WTC11 (cell line): ENCODE measurements at regions not wholly inside any gene's neighbourhood (a gene's known extent, or its start where the extent isn't known, plus 50 kb on each side); places are given as distances from the start of the nearest gene placed in this dataset.

Experiments used
- ATAC-seq: fragments of 200-7000 bp; cut with Tn5 transposase; 2 replicates; pipeline ENCODE4 v1.10.0; 2021; ENCODE audit warnings: mild to moderate bottlenecking, moderate library complexity
- CTCF ChIA-PET: fragments of 300-600 bp; sonication (Branson Sonifier 250); formaldehyde crosslinking; loops from one replicate; lab custom pipeline; 2021; ENCODE audit warnings: antibody characterized with exemption; lab: Charles Lee
- POLR2A ChIA-PET: fragments of 350-600 bp; sonication (Branson Sonifier 250); formaldehyde crosslinking; loops from one replicate; lab custom pipeline; 2021; ENCODE audit warnings: antibody characterized with exemption; lab: Charles Lee
- DNase-seq: peaks from one replicate; pipeline ENCODE4 v3.0.0; 2021; ENCODE audit warnings: low spot score
- H3K27ac Mint-ChIP-seq: 2 replicates; pipeline ENCODE4 v1.8.0; 2021; ENCODE audit warnings: mixed read lengths
- H3K27me3 Mint-ChIP-seq: 2 replicates; pipeline ENCODE4 v1.8.0; 2021; ENCODE audit warnings: low read depth, mild to moderate bottlenecking, moderate library complexity, mixed read lengths
- H3K36me3 Mint-ChIP-seq: 2 replicates; pipeline ENCODE4 v1.8.0; 2021; ENCODE audit warnings: mixed read lengths
- H3K4me1 Mint-ChIP-seq: 2 replicates; pipeline ENCODE4 v1.8.0; 2022; ENCODE audit warnings: mixed read lengths
- H3K4me3 Mint-ChIP-seq: 2 replicates; pipeline ENCODE4 v1.8.0; 2021; ENCODE audit warnings: mild to moderate bottlenecking, moderate library complexity, mixed read lengths
- H3K9me3 Mint-ChIP-seq: 2 replicates; pipeline ENCODE4 v1.8.0; 2021; ENCODE audit warnings: mixed read lengths
- CREB1 ChIP-seq: sonication (generic); formaldehyde crosslinking; IDR thresholded peaks from 2 replicates; pipeline ENCODE4 v1.8.0; 2023; ENCODE audit warnings: mild to moderate bottlenecking, missing genetic modification reagents
- ETV6 ChIP-seq: sonication (generic); formaldehyde crosslinking; IDR thresholded peaks from 2 replicates; pipeline ENCODE4 v1.8.1; 2022; ENCODE audit warnings: mild to moderate bottlenecking, missing genetic modification reagents
- FOXJ3 ChIP-seq: sonication (generic); formaldehyde crosslinking; IDR thresholded peaks from 2 replicates; pipeline ENCODE4 v1.9.0; 2021; ENCODE audit warnings: missing genetic modification reagents, mild to moderate bottlenecking, borderline replicate concordance
- FOXK1 ChIP-seq: sonication (generic); formaldehyde crosslinking; IDR thresholded peaks from 2 replicates; pipeline ENCODE4 v1.8.0; 2022; ENCODE audit warnings: mild to moderate bottlenecking, moderate library complexity, missing genetic modification reagents
- GABPB1 ChIP-seq: sonication (generic); formaldehyde crosslinking; IDR thresholded peaks from 2 replicates; pipeline ENCODE4 v1.8.1; 2023; ENCODE audit warnings: mild to moderate bottlenecking, missing genetic modification reagents
- HMGA2 ChIP-seq: fragments of 250-450 bp; sonication (Bioruptor Pico); IDR thresholded peaks from 2 replicates; pipeline ENCODE4 v1.4.0; 2021; ENCODE audit warnings: mild to moderate bottlenecking, moderate library complexity
- IRF2 ChIP-seq: sonication (generic); formaldehyde crosslinking; IDR thresholded peaks from 2 replicates; pipeline ENCODE4 v1.8.0; 2022; ENCODE audit warnings: low read depth, missing genetic modification reagents, borderline replicate concordance
- JAZF1 ChIP-seq: fragments of 250-450 bp; sonication (Bioruptor Pico); IDR thresholded peaks from 2 replicates; pipeline ENCODE4 v1.9.0; 2021; ENCODE audit warnings: moderate library complexity, mild to moderate bottlenecking, inconsistent platforms
- MAX ChIP-seq: sonication (generic); formaldehyde crosslinking; IDR thresholded peaks from 2 replicates; pipeline ENCODE4 v1.8.0; 2022; ENCODE audit warnings: mild to moderate bottlenecking, missing genetic modification reagents
- MXD4 ChIP-seq: fragments of 250-450 bp; sonication (Bioruptor Pico); IDR thresholded peaks from 2 replicates; pipeline ENCODE4 v1.8.0; 2021; ENCODE audit warnings: mild to moderate bottlenecking, moderate library complexity, borderline replicate concordance
- NFE2L1 ChIP-seq: sonication (generic); formaldehyde crosslinking; IDR thresholded peaks from 2 replicates; pipeline ENCODE4 v1.8.1; 2023; ENCODE audit warnings: missing genetic modification reagents
- RORB ChIP-seq: fragments of 250-450 bp; sonication (Bioruptor Pico); IDR thresholded peaks from 2 replicates; pipeline ENCODE4 v1.9.0; 2021; ENCODE audit warnings: mild to moderate bottlenecking
- TEAD4 ChIP-seq: sonication (generic); formaldehyde crosslinking; IDR thresholded peaks from 2 replicates; pipeline ENCODE4 v1.8.0; 2022; ENCODE audit warnings: mild to moderate bottlenecking, missing genetic modification reagents
- ZBTB21 ChIP-seq: sonication (generic); formaldehyde crosslinking; IDR thresholded peaks from 2 replicates; pipeline ENCODE4 v1.8.1; 2023; ENCODE audit warnings: mild to moderate bottlenecking, missing genetic modification reagents, borderline replicate concordance
- ZNF232 ChIP-seq: sonication (generic); formaldehyde crosslinking; IDR thresholded peaks from 2 replicates; pipeline ENCODE4 v1.8.0; 2022; ENCODE audit warnings: mild to moderate bottlenecking, missing genetic modification reagents
- ZNF281 ChIP-seq: sonication (generic); formaldehyde crosslinking; IDR thresholded peaks from 2 replicates; pipeline ENCODE4 v1.8.0; 2023; ENCODE audit warnings: mild to moderate bottlenecking, missing genetic modification reagents
- ZNF423 ChIP-seq: fragments of 250-450 bp; sonication (Bioruptor Pico); IDR thresholded peaks from 2 replicates; pipeline ENCODE4 v2.1.2; 2022; ENCODE audit warnings: mild to moderate bottlenecking, moderate library complexity
- TF ChIP-seq, protein P1 (sequence below): sonication (generic); formaldehyde crosslinking; IDR thresholded peaks from 2 replicates; pipeline ENCODE4 v1.8.0; 2022; ENCODE audit warnings: mild to moderate bottlenecking, missing genetic modification reagents
- TF ChIP-seq, protein P2 (sequence below): sonication (generic); formaldehyde crosslinking; IDR thresholded peaks from 2 replicates; pipeline ENCODE4 v1.8.1; 2022; ENCODE audit warnings: low read depth, missing genetic modification reagents, borderline replicate concordance
- TF ChIP-seq, protein P3 (sequence below): sonication (generic); formaldehyde crosslinking; conservative IDR thresholded peaks from 2 replicates; pipeline ENCODE4 v1.8.1; 2023; ENCODE audit warnings: mild to moderate bottlenecking, low read depth, missing genetic modification reagents, moderate library complexity
- TF ChIP-seq, protein P4 (sequence below): sonication (generic); formaldehyde crosslinking; IDR thresholded peaks from 2 replicates; pipeline ENCODE4 v1.8.1; 2023; ENCODE audit warnings: mild to moderate bottlenecking, missing genetic modification reagents, borderline replicate concordance

DNA sequence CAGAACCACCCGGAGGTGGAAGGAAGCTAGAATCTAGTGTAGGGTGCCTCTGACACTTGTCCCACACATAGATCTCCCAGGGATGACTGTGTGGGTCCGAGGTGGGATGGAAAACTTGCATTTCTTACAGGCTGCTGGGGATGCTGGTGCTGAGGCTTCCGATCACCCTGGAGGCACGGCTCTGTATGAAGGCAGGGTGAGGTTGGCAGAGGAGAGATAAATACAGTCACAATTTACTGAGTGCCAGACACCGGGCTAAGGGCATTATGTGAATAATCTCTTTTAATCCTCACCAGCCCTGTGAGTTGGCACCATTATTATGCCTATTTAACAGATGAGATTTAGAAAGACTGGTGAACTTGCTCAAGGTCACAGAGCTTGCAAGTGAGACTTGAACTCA is 250.2 kb upstream of the RREB1 start:
- ATAC-seq (no peak; the same call in 1 of the 2 replicates), DNase-seq (no peak)
- H3K9me3 Mint-ChIP-seq, result no peaks in the 10 kb centered on the region
- peaks cover 26% of the 10 kb centered on the region for H3K4me1 Mint-ChIP-seq
- POLR2A ChIA-PET, result no interaction called here
- TF ChIP-seq, protein P1, sequence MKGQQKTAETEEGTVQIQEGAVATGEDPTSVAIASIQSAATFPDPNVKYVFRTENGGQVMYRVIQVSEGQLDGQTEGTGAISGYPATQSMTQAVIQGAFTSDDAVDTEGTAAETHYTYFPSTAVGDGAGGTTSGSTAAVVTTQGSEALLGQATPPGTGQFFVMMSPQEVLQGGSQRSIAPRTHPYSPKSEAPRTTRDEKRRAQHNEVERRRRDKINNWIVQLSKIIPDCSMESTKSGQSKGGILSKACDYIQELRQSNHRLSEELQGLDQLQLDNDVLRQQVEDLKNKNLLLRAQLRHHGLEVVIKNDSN (CRISPR knock-in tag), result no peak
- TF ChIP-seq GABPB1 (CRISPR knock-in tag) (no peak), JAZF1 (CRISPR knock-in tag) (no peak), MAX (CRISPR knock-in tag) (no peak), HMGA2 (no peak), ZNF232 (CRISPR knock-in tag) (no peak), FOXJ3 (no peak), ZBTB21 (CRISPR knock-in tag) (no peak), ETV6 (CRISPR knock-in tag) (no peak)
- TF ChIP-seq, protein P2, sequence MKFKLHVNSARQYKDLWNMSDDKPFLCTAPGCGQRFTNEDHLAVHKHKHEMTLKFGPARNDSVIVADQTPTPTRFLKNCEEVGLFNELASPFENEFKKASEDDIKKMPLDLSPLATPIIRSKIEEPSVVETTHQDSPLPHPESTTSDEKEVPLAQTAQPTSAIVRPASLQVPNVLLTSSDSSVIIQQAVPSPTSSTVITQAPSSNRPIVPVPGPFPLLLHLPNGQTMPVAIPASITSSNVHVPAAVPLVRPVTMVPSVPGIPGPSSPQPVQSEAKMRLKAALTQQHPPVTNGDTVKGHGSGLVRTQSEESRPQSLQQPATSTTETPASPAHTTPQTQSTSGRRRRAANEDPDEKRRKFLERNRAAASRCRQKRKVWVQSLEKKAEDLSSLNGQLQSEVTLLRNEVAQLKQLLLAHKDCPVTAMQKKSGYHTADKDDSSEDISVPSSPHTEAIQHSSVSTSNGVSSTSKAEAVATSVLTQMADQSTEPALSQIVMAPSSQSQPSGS, result no peak
- TF ChIP-seq, protein P3, sequence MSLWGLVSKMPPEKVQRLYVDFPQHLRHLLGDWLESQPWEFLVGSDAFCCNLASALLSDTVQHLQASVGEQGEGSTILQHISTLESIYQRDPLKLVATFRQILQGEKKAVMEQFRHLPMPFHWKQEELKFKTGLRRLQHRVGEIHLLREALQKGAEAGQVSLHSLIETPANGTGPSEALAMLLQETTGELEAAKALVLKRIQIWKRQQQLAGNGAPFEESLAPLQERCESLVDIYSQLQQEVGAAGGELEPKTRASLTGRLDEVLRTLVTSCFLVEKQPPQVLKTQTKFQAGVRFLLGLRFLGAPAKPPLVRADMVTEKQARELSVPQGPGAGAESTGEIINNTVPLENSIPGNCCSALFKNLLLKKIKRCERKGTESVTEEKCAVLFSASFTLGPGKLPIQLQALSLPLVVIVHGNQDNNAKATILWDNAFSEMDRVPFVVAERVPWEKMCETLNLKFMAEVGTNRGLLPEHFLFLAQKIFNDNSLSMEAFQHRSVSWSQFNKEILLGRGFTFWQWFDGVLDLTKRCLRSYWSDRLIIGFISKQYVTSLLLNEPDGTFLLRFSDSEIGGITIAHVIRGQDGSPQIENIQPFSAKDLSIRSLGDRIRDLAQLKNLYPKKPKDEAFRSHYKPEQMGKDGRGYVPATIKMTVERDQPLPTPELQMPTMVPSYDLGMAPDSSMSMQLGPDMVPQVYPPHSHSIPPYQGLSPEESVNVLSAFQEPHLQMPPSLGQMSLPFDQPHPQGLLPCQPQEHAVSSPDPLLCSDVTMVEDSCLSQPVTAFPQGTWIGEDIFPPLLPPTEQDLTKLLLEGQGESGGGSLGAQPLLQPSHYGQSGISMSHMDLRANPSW (CRISPR knock-in tag), result no peak
- H3K36me3 Mint-ChIP-seq, result no peaks in the 10 kb centered on the region
- H3K27me3 Mint-ChIP-seq, result no peaks in the 10 kb centered on the region
- CTCF ChIA-PET, result interaction anchor here (0.6 to 1.9 kb wide), 5 partner anchors 14 to 386 kb away, joined by 3 to 9 read pairs (median 3); no protein-coding TSS in a partner anchor
- peak overlapping the region; percentile 59 for H3K27ac Mint-ChIP-seq
- H3K4me3 Mint-ChIP-seq, result no peak overlapping the region

GRCh38 chr6:6858533-6858982 is 249.2 kb upstream of the RREB1 start:
- POLR2A ChIA-PET, result no interaction called here
- ATAC-seq, result no peak

More at GRCh38 chr6:6858533-6858982, 249.2 kb upstream of the RREB1 start:
- no peak for DNase-seq
- CTCF ChIA-PET, result no interaction called here
- Mint-ChIP-seq H3K9me3 (peaks cover 3% of the 10 kb centered on the region), H3K27me3 (no peaks in the 10 kb centered on the region; the same call in 1 of the 2 replicates), H3K27ac (no peak overlapping the region), H3K4me3 (no peak overlapping the region), H3K36me3 (no peaks in the 10 kb centered on the region), H3K4me1 (peaks cover 26% of the 10 kb centered on the region)
- no peak for TF ChIP-seq FOXK1 (CRISPR knock-in tag)
- TF ChIP-seq, protein P3 (CRISPR knock-in tag), result no peak
- no peak for TF ChIP-seq IRF2 (CRISPR knock-in tag)
- TF ChIP-seq ZNF281 (CRISPR knock-in tag), result no peak
- no peak for TF ChIP-seq ZNF232 (CRISPR knock-in tag)
- no peak for TF ChIP-seq CREB1 (CRISPR knock-in tag)
- TF ChIP-seq, protein P4, sequence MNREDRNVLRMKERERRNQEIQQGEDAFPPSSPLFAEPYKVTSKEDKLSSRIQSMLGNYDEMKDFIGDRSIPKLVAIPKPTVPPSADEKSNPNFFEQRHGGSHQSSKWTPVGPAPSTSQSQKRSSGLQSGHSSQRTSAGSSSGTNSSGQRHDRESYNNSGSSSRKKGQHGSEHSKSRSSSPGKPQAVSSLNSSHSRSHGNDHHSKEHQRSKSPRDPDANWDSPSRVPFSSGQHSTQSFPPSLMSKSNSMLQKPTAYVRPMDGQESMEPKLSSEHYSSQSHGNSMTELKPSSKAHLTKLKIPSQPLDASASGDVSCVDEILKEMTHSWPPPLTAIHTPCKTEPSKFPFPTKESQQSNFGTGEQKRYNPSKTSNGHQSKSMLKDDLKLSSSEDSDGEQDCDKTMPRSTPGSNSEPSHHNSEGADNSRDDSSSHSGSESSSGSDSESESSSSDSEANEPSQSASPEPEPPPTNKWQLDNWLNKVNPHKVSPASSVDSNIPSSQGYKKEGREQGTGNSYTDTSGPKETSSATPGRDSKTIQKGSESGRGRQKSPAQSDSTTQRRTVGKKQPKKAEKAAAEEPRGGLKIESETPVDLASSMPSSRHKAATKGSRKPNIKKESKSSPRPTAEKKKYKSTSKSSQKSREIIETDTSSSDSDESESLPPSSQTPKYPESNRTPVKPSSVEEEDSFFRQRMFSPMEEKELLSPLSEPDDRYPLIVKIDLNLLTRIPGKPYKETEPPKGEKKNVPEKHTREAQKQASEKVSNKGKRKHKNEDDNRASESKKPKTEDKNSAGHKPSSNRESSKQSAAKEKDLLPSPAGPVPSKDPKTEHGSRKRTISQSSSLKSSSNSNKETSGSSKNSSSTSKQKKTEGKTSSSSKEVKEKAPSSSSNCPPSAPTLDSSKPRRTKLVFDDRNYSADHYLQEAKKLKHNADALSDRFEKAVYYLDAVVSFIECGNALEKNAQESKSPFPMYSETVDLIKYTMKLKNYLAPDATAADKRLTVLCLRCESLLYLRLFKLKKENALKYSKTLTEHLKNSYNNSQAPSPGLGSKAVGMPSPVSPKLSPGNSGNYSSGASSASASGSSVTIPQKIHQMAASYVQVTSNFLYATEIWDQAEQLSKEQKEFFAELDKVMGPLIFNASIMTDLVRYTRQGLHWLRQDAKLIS (CRISPR knock-in tag), result no peak
- TF ChIP-seq NFE2L1 (CRISPR knock-in tag), result no peak
- no peak for TF ChIP-seq MXD4 (CRISPR knock-in tag)
- no peak for TF ChIP-seq RORB (CRISPR knock-in tag)
- no peak for TF ChIP-seq TEAD4
- TF ChIP-seq ZNF423 (CRISPR knock-in tag), result no peak
